H1 (cell line): ENCODE measurements at regions not wholly inside any gene's neighbourhood (a gene's known extent, or its start where the extent isn't known, plus 50 kb on each side); places are given as distances from the start of the nearest gene placed in this dataset.

Source experiments
- CBX5 ChIP-seq: fragments of 300-800, 300-1000 bp; sonication (generic); IDR thresholded peaks from 2 replicates; pipeline ENCODE4 v1.7.1; 2016; ENCODE audit warnings: antibody characterized with exemption, low read length, low read depth
- CHD1 ChIP-seq: IDR thresholded peaks from 2 replicates; pipeline ENCODE4 v1.6.1; 2012; ENCODE audit warnings: low read depth, low read length, improper control_type of control experiment
- CTCF ChIP-seq, 3 experiments: IDR thresholded peaks; 1 replicate in 2 of 3; 2 replicates in 1 of 3; pipeline versions ENCODE4 v1.5.1 to v1.6.1; 2011; ENCODE audit warnings: low read length in 3 of 3, mild to moderate bottlenecking in 3 of 3, inconsistent platforms in 2 of 3, low read depth in 1 of 3, moderate library complexity in 1 of 3; ENCODE audit not compliant: insufficient read depth in 1 of 3; ENCODE audit errors: control extremely low read depth in 1 of 3
- GTF2F1 ChIP-seq: IDR thresholded peaks from 2 replicates; pipeline ENCODE4 v1.6.1; 2012; ENCODE audit warnings: low read depth, low read length, improper control_type of control experiment, borderline replicate concordance

GRCh38 chr11:33636104-33636503, 64.5 kb downstream of the C11orf91 start (continued):
- TF ChIP-seq CBX5 = no peak
- TF ChIP-seq GTF2F1 = no peak
- TF ChIP-seq CTCF (IDR thresholded peaks at IDR 0.05; ENCODE audit: control extremely low read depth in 1 of 3, insufficient read depth in 1 of 3, low read depth in 1 of 3, low read length in 3 of 3) = no peak
- no peak for TF ChIP-seq CHD1
- TF ChIP-seq, all 59 proteins: peak for 0
